GM10248 (cell line): ENCODE measurements at regions not wholly inside any gene's neighbourhood (a gene's known extent, or its start where the extent isn't known, plus 50 kb on each side); places are given as distances from the start of the nearest gene placed in this dataset.

Source experiments
- CTCF ChIA-PET: fragments of 300-600 bp; sonication (Branson Sonifier 250); formaldehyde crosslinking; extraction: SDS; loops from one replicate; lab custom pipeline; 2021; ENCODE audit warnings: antibody characterized with exemption; lab: Yijun Ruan, JAX
- POLR2A ChIA-PET: fragments of 350-650 bp; sonication (Branson Sonifier 250); formaldehyde crosslinking; extraction: SDS; loops from one replicate; lab custom pipeline; 2020; ENCODE audit warnings: antibody characterized with exemption; lab: Yijun Ruan, JAX
- DNase-seq: peaks from one replicate; pipeline ENCODE4 v3.0.0; 2012; ENCODE audit errors: extremely low spot score
- TF ChIP-seq, protein P1 (sequence below): IDR thresholded peaks from 2 replicates; pipeline ENCODE4 v1.5.1; 2012; ENCODE audit warnings: mild to moderate bottlenecking, low read depth; ENCODE audit errors: extremely low read depth, missing control alignments, control extremely low read depth

DNA sequence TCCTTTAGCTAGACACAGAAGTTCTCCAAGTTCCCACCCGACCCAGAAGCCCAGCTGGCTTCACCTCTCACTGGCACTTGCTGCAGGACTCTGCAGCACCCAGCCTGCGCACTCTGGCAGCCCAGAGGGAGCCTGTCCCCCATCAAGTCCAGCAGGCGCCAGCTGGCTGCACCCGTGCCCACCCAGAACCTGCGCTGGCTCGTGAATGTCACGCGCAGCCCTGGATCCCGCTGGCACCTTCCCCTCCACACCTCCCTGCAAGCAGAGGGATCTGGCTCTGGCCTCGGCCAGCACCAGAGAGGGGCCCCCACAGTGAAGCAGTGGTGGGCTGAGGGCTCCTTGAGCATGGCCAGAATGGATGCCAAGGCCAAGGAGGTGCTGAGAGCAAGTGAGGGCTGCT is 187.6 kb upstream of the HAND2 start:
- CTCF ChIA-PET = no interaction called here
- no peak for DNase-seq
- POLR2A ChIA-PET = no interaction called here
- TF ChIP-seq, protein P1, sequence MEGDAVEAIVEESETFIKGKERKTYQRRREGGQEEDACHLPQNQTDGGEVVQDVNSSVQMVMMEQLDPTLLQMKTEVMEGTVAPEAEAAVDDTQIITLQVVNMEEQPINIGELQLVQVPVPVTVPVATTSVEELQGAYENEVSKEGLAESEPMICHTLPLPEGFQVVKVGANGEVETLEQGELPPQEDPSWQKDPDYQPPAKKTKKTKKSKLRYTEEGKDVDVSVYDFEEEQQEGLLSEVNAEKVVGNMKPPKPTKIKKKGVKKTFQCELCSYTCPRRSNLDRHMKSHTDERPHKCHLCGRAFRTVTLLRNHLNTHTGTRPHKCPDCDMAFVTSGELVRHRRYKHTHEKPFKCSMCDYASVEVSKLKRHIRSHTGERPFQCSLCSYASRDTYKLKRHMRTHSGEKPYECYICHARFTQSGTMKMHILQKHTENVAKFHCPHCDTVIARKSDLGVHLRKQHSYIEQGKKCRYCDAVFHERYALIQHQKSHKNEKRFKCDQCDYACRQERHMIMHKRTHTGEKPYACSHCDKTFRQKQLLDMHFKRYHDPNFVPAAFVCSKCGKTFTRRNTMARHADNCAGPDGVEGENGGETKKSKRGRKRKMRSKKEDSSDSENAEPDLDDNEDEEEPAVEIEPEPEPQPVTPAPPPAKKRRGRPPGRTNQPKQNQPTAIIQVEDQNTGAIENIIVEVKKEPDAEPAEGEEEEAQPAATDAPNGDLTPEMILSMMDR = no peak

DNA sequence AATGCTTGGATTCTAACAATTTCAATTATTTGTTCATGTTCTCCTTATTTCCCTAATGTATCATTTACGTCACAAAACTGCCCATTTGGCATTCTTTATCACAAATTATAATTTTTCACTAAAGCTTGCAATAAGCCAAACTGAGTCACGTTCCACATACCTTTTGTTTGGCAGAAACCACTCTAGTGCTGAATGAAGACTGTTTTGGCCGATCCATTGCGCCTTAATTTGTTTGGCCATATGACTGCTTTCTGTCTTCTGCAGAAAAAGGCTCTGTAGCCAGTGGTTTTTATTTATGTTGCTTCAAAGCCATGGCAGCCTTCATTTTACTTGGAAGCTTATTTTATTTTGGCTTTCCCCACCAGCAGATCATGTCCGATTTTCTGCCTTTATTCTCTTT is 184.4 kb upstream of the HAND2 start:
- POLR2A ChIA-PET = no interaction called here
- CTCF ChIA-PET = no interaction called here
- TF ChIP-seq, protein P1 = no peak
- no peak for DNase-seq

DNA sequence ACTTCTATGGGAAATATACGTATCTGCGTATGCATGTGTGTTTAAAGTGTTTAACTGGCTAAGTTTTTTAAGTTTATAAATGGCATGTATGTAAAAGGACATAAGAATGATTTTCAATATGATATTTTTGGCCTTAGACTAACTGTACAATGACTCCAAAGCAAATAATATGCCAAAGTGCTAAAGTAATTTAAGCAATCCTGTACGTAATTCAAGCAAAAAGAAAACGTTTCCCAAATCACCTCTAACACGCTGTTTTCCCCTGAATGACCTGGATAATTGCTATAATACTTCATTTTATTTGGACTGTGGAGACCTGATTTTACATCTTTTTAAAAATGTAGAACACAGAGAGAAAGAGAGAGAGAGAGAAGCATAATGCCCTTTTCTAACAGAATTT is 183.0 kb upstream of the HAND2 start:
- DNase-seq = no peak
- CTCF ChIA-PET = no interaction called here
- POLR2A ChIA-PET = no interaction called here
- TF ChIP-seq, protein P1 = no peak

DNA sequence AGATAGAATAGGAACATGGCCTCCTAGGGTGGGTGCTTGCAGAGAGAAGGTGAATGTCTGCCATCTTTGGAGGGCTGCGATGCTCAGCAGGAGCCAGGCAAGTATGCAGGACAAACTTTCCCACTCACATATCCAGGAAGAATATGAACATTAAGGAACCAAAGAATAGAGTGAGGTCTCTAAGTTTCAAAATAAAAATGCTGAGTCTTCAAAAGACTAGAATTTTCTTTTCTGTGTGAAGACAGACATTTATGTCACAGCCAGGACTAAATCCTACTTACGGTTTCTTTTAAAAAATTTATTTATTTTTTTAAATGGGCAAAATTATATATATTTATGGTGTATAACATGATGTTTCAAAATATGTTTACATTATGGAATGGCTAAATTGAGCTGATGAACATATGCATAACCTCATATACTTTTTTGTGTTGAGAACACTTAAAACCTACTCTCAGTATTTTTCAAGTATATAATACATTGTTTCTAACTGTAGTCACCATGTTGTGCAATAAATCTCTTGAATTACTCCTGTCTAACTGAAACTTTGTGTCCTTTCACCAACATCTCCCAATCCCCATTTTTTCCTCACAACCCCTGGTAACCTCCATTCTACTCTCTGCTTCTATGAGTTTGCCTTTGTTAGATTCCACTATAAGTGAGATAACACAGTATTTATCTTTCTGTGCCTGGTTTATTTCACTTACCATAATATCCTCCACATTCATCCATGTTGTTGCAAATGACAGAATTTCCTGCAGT is 177.8 kb upstream of the HAND2 start:
- ChIA-PET CTCF (interaction anchor here (0.9 kb wide), 1 partner anchor 11 kb away, joined by 3 read pairs; no protein-coding TSS in a partner anchor), POLR2A (no interaction called here)
- TF ChIP-seq, protein P1 = no peak
- DNase-seq = no peak

DNA sequence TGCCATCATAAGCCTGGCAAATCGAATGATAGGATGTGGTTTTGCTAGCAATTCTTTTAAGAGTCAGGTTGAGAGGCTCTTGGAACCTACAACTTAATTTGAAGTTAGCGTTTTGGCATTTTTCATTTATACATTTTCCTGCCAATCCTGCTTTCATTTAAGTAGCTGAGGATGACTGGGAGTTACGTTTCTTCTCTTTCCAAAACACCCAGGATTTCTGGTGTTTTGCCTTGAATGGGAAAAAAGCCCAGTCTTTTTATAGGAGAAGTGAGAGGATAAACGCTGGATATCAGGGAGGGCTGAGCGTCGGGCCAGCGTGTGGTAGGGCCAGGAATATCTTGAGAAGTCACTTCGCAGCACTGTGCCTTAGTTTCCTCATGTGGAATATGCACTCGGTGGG is 174.2 kb upstream of the HAND2 start:
- CTCF ChIA-PET = no interaction called here
- POLR2A ChIA-PET = no interaction called here
- no peak for DNase-seq
- TF ChIP-seq, protein P1 = no peak

DNA sequence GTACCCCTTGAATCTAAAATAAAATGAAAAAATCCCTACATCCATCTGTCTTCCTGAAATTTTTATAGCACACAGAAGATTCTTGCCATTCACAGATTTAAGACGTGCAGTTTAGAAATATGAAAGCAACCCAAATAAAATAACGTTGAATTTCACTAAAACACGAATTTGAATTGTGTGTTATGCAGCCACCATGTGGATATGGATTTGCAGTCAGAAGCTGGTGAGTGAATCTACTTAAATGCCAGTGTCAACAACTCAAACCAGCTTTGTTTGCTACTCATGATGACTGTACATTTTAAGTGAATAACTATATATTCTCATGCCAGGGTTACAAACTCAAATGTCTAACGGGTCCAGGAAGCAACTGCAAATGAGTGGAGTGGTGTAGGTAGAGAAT is 173.0 kb upstream of the HAND2 start:
- TF ChIP-seq, protein P1 = no peak
- CTCF ChIA-PET = no interaction called here
- POLR2A ChIA-PET = no interaction called here
- no peak for DNase-seq
